HG03025 (cell line): ENCODE measurements at regions not wholly inside any gene's neighbourhood (a gene's known extent, or its start where the extent isn't known, plus 50 kb on each side); places are given as distances from the start of the nearest gene placed in this dataset.
"Not testable (repeated sequence)": the region's sequence is repeated elsewhere in the genome, so short reads cannot be mapped to it uniquely, and the experiment has no call there.

Experiments used
- ATAC-seq: cut with Tn5 transposase; IDR thresholded peaks from one replicate; pipeline ENCODE4 v1.9.1; 2021; ENCODE audit warnings: mild to moderate bottlenecking, moderate library complexity; ENCODE audit not compliant: unreplicated experiment, low FRiP score

GRCh38 chr14:87734577-87735360, 258.2 kb downstream of the GALC start:
- ATAC-seq = not testable (repeated sequence)

DNA sequence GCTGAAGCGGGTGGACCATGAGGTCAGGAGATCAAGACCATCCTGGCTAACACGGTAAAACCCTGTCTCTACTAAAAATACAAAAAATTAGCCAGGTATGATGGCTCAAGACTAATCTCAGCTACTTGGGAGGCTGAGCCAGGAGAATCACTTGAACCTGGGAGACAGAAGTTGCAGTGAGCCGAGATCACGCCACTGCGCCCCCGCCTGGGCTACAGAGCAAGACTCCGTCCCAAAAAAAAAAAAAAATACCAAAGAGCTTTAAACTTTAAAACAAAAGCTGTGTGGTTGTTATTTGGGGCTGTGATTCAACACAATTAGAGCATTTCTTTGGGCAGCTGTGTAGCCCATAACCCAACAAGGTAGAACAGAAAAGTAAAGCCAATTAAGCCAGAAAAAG, 259.9 kb downstream of the GALC start:
- ATAC-seq = not testable (repeated sequence)

GRCh38 chr14:87732562-87732961, 260.4 kb downstream of the GALC start:
- ATAC-seq = no peak

GRCh38 chr14:87725318-87725717, 267.7 kb downstream of the GALC start:
- no peak for ATAC-seq

DNA sequence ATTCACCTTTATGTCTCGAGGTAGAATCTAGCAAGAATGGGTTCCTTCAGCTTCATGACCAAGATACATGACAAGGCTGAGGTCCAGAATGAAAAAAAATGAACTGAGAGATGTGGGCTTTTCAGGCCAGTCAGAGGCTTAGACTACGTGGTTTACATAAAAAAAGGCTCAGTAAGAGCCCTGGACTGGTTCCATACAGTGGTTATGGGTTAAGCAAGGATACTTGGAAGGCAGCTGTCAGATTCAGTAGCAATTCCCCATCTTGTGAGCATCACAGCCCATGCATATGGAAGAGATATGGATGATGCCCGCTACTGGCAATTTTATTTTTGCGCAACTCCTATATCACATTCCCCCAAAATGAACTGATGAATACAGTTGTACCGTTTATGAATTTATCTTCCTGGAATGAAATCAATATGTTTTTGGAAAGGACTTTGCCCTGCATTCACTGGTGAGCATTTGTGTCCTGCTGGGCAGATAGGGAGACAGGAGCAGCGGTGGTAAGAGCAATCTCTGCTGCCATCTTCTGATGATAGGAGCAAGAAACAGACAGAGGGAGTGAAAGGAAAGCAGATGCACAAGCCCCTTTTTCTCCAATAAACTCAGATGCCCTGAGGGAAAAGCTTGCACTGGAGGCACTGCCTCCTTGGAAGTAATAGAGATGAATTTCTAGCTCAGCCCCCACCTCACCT, 280.4 kb downstream of the GALC start:
- no peak for ATAC-seq

GRCh38 chr14:87705439-87705896, 287.5 kb downstream of the GALC start:
- ATAC-seq = no peak

DNA sequence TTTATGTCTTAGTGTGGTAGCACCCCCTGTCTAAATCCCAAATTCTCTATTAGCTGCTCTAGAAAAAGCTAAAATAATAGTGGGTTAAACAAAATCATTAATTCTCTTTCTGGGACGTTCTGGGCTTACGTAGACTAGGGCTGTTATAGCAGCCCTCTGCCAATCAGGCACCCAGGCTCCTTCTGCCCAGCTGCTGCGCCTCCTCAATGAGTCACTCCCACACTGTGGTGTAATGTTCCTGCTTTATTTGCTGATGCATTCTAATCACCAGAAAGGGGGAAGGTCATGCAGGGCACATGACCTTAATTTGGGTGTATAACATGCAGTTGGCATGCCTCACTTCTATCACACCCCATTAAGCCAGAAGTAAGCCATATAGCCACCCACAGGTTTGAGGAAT, 294.5 kb downstream of the GALC start:
- ATAC-seq = no peak

DNA sequence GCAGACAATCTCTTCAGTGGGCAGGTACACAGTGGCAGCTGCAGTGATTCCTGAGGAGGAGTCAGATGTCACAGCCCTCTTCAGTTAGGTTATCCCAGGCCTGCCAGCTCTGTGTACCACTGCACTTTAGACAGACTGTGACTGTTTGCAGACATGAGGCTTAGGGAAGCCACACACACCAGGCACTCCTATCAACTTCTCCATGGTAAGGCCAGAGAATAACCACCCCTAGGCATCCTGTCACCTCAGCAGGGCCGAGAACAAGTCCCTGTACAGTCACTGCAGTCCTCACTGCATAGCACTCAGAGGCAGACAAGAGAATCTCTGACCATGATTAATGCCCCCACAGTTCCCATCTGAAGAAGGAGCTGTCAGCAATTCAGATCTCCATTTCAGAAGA, 296.5 kb downstream of the GALC start:
- no peak for ATAC-seq

GRCh38 chr14:87691042-87691881, 301.7 kb downstream of the GALC start:
- ATAC-seq = no peak

DNA sequence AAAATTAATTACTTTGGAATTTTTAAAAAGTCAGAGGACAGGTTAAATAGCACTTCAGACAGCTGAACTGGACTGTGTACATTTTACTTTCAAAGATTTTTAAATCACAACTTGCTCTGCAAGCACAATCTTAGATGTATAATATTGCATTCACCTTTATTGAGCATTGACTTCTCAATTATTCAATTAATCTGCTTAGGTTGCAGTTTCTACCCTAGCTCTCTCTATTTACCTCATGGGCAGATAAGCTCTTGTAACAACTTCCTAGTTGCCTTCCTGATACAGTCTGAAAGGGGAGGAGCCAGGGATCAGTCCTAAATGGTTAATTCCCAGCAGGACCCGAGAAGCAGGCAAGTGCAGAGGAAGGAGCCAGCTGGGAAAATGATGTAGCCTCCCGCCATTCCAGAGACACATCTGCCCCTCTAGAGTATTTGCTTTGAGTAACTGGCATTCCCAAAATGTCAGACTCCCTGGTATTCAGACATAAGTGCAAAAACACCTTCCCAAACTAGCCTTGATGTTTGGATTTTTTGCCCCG, 302.8 kb downstream of the GALC start:
- no peak for ATAC-seq

- no peak for ATAC-seq
These were observed 304.5 kb downstream of the GALC start for GRCh38 chr14:87688524-87688923.

DNA sequence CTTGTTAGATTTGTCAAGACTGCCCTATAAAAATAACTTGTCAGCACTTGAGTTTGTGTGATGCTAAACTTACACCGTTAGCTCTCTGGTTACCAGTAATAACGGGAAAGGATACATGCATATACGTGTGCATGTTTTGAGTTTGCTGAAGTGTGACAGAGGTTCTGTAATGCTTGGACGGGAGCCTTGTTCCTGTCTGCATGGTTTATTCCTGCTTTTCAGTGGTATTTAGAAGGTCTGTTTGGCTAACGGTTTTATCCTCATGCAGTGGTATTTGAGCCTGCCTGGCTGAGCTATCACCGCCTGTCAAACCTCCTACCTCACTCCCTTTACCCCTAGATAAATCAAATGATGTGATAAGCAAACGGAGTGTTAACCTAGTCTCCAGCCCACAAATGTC, 305.6 kb downstream of the GALC start:
- ATAC-seq = no peak

GRCh38 chr14:87686746-87687145, 306.2 kb downstream of the GALC start:
- no peak for ATAC-seq

- no peak for ATAC-seq
These were observed 313.1 kb downstream of the GALC start for GRCh38 chr14:87679866-87680265.

GRCh38 chr14:87678624-87679023, 314.4 kb downstream of the GALC start:
- ATAC-seq = no peak

DNA sequence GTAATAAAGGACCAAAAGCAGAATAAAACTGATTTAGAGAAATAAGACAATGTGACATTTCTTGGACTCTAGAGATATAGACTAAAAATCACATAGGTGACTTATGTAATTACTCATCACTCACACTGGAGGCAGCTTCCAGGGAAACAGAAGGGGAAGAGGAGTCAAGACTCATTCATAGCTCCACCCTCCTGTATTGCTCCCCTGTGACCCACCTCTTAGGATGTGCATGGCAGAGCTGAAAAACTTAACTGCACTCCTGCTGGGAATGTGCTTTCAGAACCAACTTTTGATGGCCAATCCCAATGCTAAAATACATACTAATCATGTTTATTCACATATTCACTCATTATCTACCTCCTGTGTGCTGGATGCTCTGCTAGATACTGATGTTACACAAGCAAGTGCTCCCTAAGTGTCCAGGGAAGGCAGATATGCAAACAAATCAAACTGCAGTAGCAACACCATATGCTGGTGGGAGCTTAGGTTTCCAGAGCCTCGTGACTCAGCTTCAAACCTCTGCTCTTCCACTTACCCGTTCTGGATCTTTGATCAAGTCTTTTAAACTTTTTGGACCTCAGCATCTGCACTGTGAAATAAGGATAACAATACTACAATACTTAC, 316.1 kb downstream of the GALC start:
- ATAC-seq = no peak

GRCh38 chr14:87667659-87668058, 325.3 kb downstream of the GALC start:
- no peak for ATAC-seq

DNA sequence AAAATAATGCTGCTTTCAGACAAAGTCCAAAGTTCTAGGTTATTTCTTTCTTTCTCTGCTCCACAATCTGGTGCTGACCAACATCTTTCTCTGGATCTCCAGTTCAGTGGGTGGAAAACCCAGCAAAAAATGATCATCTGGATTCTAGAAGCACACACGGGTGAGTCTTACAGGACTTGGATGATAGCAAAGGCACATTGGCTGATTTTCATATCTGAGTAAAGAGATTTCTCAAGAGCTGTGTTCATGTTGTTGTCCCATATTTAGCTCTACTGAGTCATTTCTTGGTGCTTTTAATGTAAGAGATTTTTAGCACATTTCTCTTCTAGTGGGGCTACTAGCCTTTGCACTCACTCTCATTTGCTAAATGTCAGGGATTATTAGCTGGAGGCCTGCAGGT, 336.7 kb downstream of the GALC start:
- ATAC-seq = no peak

GRCh38 chr14:87652278-87652677, 340.7 kb downstream of the GALC start:
- no peak for ATAC-seq

- ATAC-seq = no peak
These were observed 348.3 kb downstream of the GALC start for GRCh38 chr14:87644689-87645088.
